C4-2B (cell line): ENCODE measurements at regions not wholly inside any gene's neighbourhood (a gene's known extent, or its start where the extent isn't known, plus 50 kb on each side); places are given as distances from the start of the nearest gene placed in this dataset.

Experiments used
- CTCF ChIP-seq: fragments of 450-650 bp; conservative IDR thresholded peaks from 2 replicates; pipeline ENCODE4 v1.5.1; 2017; ENCODE audit warnings: mild to moderate bottlenecking
- ZFX ChIP-seq: fragments of 450-650 bp; IDR thresholded peaks from 2 replicates; pipeline ENCODE4 v1.6.1; 2017

- no peak for TF ChIP-seq CTCF
- no peak for TF ChIP-seq ZFX
Measured at GRCh38 chr4:148914301-148914700, 472.1 kb upstream of the NR3C2 start.
